GM10248 (cell line): ENCODE measurements at regions not wholly inside any gene's neighbourhood (a gene's known extent, or its start where the extent isn't known, plus 50 kb on each side); places are given as distances from the start of the nearest gene placed in this dataset.
"Not testable (repeated sequence)": the region's sequence is repeated elsewhere in the genome, so short reads cannot be mapped to it uniquely, and the experiment has no call there.

ENCODE experiments used
- CTCF ChIA-PET: fragments of 300-600 bp; sonication (Branson Sonifier 250); formaldehyde crosslinking; extraction: SDS; loops from one replicate; lab custom pipeline; 2021; ENCODE audit warnings: antibody characterized with exemption; lab: Yijun Ruan, JAX
- POLR2A ChIA-PET: fragments of 350-650 bp; sonication (Branson Sonifier 250); formaldehyde crosslinking; extraction: SDS; loops from one replicate; lab custom pipeline; 2020; ENCODE audit warnings: antibody characterized with exemption; lab: Yijun Ruan, JAX
- DNase-seq: peaks from one replicate; pipeline ENCODE4 v3.0.0; 2012; ENCODE audit errors: extremely low spot score
- CTCF ChIP-seq: IDR thresholded peaks from 2 replicates; pipeline ENCODE4 v1.5.1; 2012; ENCODE audit warnings: mild to moderate bottlenecking, low read depth; ENCODE audit errors: extremely low read depth, missing control alignments, control extremely low read depth

- no peak for DNase-seq
- CTCF ChIA-PET: no interaction called here
- TF ChIP-seq CTCF: no peak
- POLR2A ChIA-PET: no interaction called here
These were observed 236.1 kb upstream of the EDNRA start for GRCh38 chr4:147244786-147245185.

- TF ChIP-seq CTCF: no peak
- ChIA-PET CTCF (no interaction called here), POLR2A (no interaction called here)
- DNase-seq: no peak
These were observed 234.8 kb upstream of the EDNRA start for GRCh38 chr4:147246096-147246495.

GRCh38 chr4:147246528-147246927, 234.4 kb upstream of the EDNRA start:
- POLR2A ChIA-PET, DNase-seq, CTCF ChIA-PET: not testable (repeated sequence)

- ChIA-PET POLR2A (no interaction called here), CTCF (no interaction called here)
- DNase-seq: no peak
- no peak for TF ChIP-seq CTCF
These were observed 233.3 kb upstream of the EDNRA start for GRCh38 chr4:147247579-147247978.

- CTCF ChIA-PET: interaction anchor here (1.3 to 1.5 kb wide), 3 partner anchors 9 to 18 kb away, joined by 3 to 4 read pairs (median 3); no protein-coding TSS in a partner anchor
- POLR2A ChIA-PET: no interaction called here
- no peak for DNase-seq
- no peak for TF ChIP-seq CTCF
These were observed 230.8 kb upstream of the EDNRA start for GRCh38 chr4:147250062-147250461.

- DNase-seq, CTCF ChIA-PET, POLR2A ChIA-PET: not testable (repeated sequence)
These were observed 225.6 kb upstream of the EDNRA start for GRCh38 chr4:147255268-147255667.

- POLR2A ChIA-PET: not testable (repeated sequence)
These were observed 221.6 kb upstream of the EDNRA start for GRCh38 chr4:147259271-147259670.

GRCh38 chr4:147284256-147284835, 196.6 kb upstream of the EDNRA start:
- ChIA-PET CTCF (no interaction called here), POLR2A (no interaction called here)
- no peak for DNase-seq
- no peak for TF ChIP-seq CTCF

More at GRCh38 chr4:147259271-147259670, 221.6 kb upstream of the EDNRA start:
- CTCF ChIA-PET, DNase-seq: not testable (repeated sequence)
